ENCODE measurements at regions not wholly inside any gene's neighbourhood (a gene's known extent, or its start where the extent isn't known, plus 50 kb on each side); places are given as distances from the start of the nearest gene placed in this dataset.
"Not testable (repeated sequence)": the region's sequence is repeated elsewhere in the genome, so short reads cannot be mapped to it uniquely, and the experiment has no call there.

- no peaks in the 10 kb centered on the region for H3K36me3 ChIP-seq (ENCODE audit: control insufficient read depth, insufficient read depth, low read length)
- peaks cover 7% of the 10 kb centered on the region for H3K27me3 ChIP-seq (ENCODE audit: control insufficient read depth, insufficient read depth, low read length)
- no peak for DNase-seq (ENCODE audit: low read depth)
- H3K4me3 ChIP-seq (ENCODE audit: low read depth, low read length) = no peak overlapping the region
- no peak for TF ChIP-seq CTCF (IDR thresholded peaks at IDR 0.05; ENCODE audit: insufficient read depth, low read length, poor library complexity, severe bottlenecking)
Observed at GRCh38 chr18:79587779-79588635, 91.6 kb upstream of the CTDP1 start.

DNA sequence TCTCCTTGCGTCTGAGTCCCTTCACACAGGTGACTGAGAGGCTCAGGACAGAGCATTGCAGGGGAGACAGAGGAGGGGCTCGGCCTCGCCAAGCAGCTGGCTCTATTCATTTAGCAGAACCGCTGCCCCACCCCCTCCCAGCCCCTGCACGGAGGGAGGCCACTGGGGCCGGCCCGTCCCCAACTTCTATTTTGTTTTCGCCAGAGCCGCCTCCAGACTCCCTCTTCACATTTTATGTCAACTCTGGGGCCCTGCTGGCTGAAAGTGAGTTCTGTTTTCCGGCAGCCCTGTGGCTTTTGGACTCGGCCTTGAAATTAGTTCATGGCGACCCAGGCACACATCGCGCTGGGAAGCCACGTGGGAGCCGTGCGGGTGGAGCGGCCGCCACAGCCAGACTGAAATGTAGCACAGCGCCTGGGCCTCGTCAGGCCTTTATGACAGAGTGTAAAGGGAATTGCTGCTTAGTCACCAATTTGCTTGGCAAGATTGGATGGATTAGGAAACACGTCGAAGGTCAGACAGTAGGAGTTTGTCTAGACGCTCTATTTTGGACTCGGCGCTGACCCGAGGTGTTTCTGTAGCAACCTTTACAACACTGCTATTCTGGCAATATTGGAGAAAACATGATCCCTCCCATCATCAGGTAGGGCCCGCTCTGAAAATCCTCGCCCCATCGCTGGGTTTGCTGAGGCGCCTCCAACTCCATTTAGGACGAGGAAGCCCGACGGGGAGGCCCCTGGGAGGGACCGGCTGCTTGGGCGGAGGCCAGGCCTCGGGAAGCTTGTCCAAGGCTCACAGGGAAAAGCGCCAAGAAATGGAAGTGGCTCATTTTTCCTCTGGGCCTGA lies 90.7 kb upstream of the CTDP1 start:
- peaks cover 7% of the 10 kb centered on the region for H3K27me3 ChIP-seq (ENCODE audit: control insufficient read depth, insufficient read depth, low read length)
- TF ChIP-seq CTCF (IDR thresholded peaks at IDR 0.05; ENCODE audit: insufficient read depth, low read length, poor library complexity, severe bottlenecking) = no peak
- no peak for DNase-seq (ENCODE audit: low read depth)
- H3K36me3 ChIP-seq (ENCODE audit: control insufficient read depth, insufficient read depth, low read length) = no peaks in the 10 kb centered on the region
- no peak overlapping the region for H3K4me3 ChIP-seq (ENCODE audit: low read depth, low read length)

- no peak overlapping the region for H3K4me3 ChIP-seq (ENCODE audit: low read depth, low read length)
- H3K27me3 ChIP-seq (ENCODE audit: control insufficient read depth, insufficient read depth, low read length) = peaks cover 7% of the 10 kb centered on the region
- no peaks in the 10 kb centered on the region for H3K36me3 ChIP-seq (ENCODE audit: control insufficient read depth, insufficient read depth, low read length)
- no peak for TF ChIP-seq CTCF (IDR thresholded peaks at IDR 0.05; ENCODE audit: insufficient read depth, low read length, poor library complexity, severe bottlenecking)
- no peak for DNase-seq (ENCODE audit: low read depth)
Observed at GRCh38 chr18:79589601-79590091, 90.0 kb upstream of the CTDP1 start.

- Histone ChIP-seq H3K27me3 (ENCODE audit: control insufficient read depth, insufficient read depth, low read length) (peaks cover 7% of the 10 kb centered on the region), H3K4me3 (ENCODE audit: low read depth, low read length) (no peak overlapping the region), H3K36me3 (ENCODE audit: control insufficient read depth, insufficient read depth, low read length) (no peaks in the 10 kb centered on the region)
- TF ChIP-seq CTCF (IDR thresholded peaks at IDR 0.05; ENCODE audit: insufficient read depth, low read length, poor library complexity, severe bottlenecking) = no peak
- no peak for DNase-seq (ENCODE audit: low read depth)
Observed at GRCh38 chr18:79590191-79591031, 89.2 kb upstream of the CTDP1 start.

- DNase-seq (ENCODE audit: low read depth) = no peak
- H3K36me3 ChIP-seq (ENCODE audit: control insufficient read depth, insufficient read depth, low read length) = no peaks in the 10 kb centered on the region
- H3K27me3 ChIP-seq (ENCODE audit: control insufficient read depth, insufficient read depth, low read length) = peaks cover 9% of the 10 kb centered on the region
- no peak overlapping the region for H3K4me3 ChIP-seq (ENCODE audit: low read depth, low read length)
- TF ChIP-seq CTCF (IDR thresholded peaks at IDR 0.05; ENCODE audit: insufficient read depth, low read length, poor library complexity, severe bottlenecking) = no peak
Observed at GRCh38 chr18:79591032-79591308, 88.6 kb upstream of the CTDP1 start.

DNA sequence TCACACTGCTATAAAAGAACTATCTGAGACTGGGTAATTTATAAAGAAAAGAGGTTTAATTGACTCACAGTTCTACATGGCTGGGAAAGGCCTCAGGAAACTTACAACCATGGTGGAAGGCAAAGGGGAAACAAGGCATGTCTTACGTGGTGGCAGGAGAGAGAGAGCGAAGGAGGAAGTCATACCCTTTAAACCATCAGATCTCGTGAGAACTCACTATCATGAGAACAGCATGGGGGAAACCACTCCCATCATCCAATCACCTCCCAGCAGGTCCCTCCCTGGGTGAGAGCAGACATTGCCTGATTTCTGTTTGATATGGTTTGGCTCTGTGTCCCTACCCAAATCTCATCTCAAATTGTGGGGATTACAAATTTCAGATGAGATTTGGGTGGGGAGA lies 86.9 kb upstream of the CTDP1 start:
- H3K36me3 ChIP-seq (ENCODE audit: control insufficient read depth, insufficient read depth, low read length); DNase-seq (ENCODE audit: low read depth); H3K4me3 ChIP-seq (ENCODE audit: low read depth, low read length): not testable (repeated sequence)
- peaks cover 23% of the 10 kb centered on the region for H3K27me3 ChIP-seq (ENCODE audit: control insufficient read depth, insufficient read depth, low read length)
